Activated CD4-positive, alpha-beta T cell treated with anti-CD3 and anti-CD28 coated beads, Interleukin-2, amount 50 U/mL, for 16 hours (primary cell): ENCODE measurements at regions not wholly inside any gene's neighbourhood (a gene's known extent, or its start where the extent isn't known, plus 50 kb on each side); places are given as distances from the start of the nearest gene placed in this dataset.

ENCODE experiments used
- DNase-seq: peaks from one replicate; pipeline ENCODE4 v3.0.0-alpha.2; 2020

GRCh38 chr6:139801571-139802321, 427.3 kb upstream of the CITED2 start:
- no peak for DNase-seq

GRCh38 chr6:139800837-139801236, 426.4 kb upstream of the CITED2 start:
- DNase-seq = no peak

GRCh38 chr6:139790527-139790926, 416.1 kb upstream of the CITED2 start:
- no peak for DNase-seq

GRCh38 chr6:139784222-139784769, 409.8 kb upstream of the CITED2 start:
- no peak for DNase-seq

- DNase-seq = no peak
These were observed 405.7 kb upstream of the CITED2 start for GRCh38 chr6:139779988-139780774.

GRCh38 chr6:139778688-139779087, 404.2 kb upstream of the CITED2 start:
- no peak for DNase-seq

- DNase-seq = no peak
These were observed 403.7 kb upstream of the CITED2 start for GRCh38 chr6:139778106-139778505.

- no peak for DNase-seq
These were observed 402.9 kb upstream of the CITED2 start for GRCh38 chr6:139777202-139777970.

GRCh38 chr6:139776041-139776440, 401.6 kb upstream of the CITED2 start:
- no peak for DNase-seq

GRCh38 chr6:139768196-139768595, 393.7 kb upstream of the CITED2 start:
- DNase-seq = no peak

GRCh38 chr6:139766796-139767195, 392.3 kb upstream of the CITED2 start:
- no peak for DNase-seq

- no peak for DNase-seq
These were observed 391.4 kb upstream of the CITED2 start for GRCh38 chr6:139765825-139766285.

GRCh38 chr6:139764498-139764986, 390.1 kb upstream of the CITED2 start:
- DNase-seq = peak; percentile 34

- DNase-seq = no peak
These were observed 389.2 kb upstream of the CITED2 start for GRCh38 chr6:139763468-139764210.

GRCh38 chr6:139762587-139763031, 388.2 kb upstream of the CITED2 start:
- no peak for DNase-seq

- no peak for DNase-seq
These were observed 385.7 kb upstream of the CITED2 start for GRCh38 chr6:139760128-139760527.

GRCh38 chr6:139759086-139759485, 384.6 kb upstream of the CITED2 start:
- DNase-seq = no peak

- no peak for DNase-seq
These were observed 383.8 kb upstream of the CITED2 start for GRCh38 chr6:139758209-139758611.

GRCh38 chr6:139757784-139758183, 383.3 kb upstream of the CITED2 start:
- DNase-seq = no peak

- DNase-seq = no peak
These were observed 381.9 kb upstream of the CITED2 start for GRCh38 chr6:139756381-139756780.

- no peak for DNase-seq
These were observed 380.7 kb upstream of the CITED2 start for GRCh38 chr6:139754898-139755775.
